WTC11 (cell line): ENCODE measurements at regions not wholly inside any gene's neighbourhood (a gene's known extent, or its start where the extent isn't known, plus 50 kb on each side); places are given as distances from the start of the nearest gene placed in this dataset.
"Not testable (repeated sequence)": the region's sequence is repeated elsewhere in the genome, so short reads cannot be mapped to it uniquely, and the experiment has no call there.

Source experiments
- ATAC-seq: fragments of 200-7000 bp; cut with Tn5 transposase; 2 replicates; pipeline ENCODE4 v1.10.0; 2021; ENCODE audit warnings: mild to moderate bottlenecking, moderate library complexity
- CTCF ChIA-PET: fragments of 300-600 bp; sonication (Branson Sonifier 250); formaldehyde crosslinking; loops from one replicate; lab custom pipeline; 2021; ENCODE audit warnings: antibody characterized with exemption; lab: Charles Lee
- POLR2A ChIA-PET: fragments of 350-600 bp; sonication (Branson Sonifier 250); formaldehyde crosslinking; loops from one replicate; lab custom pipeline; 2021; ENCODE audit warnings: antibody characterized with exemption; lab: Charles Lee
- DNase-seq: peaks from one replicate; pipeline ENCODE4 v3.0.0; 2021; ENCODE audit warnings: low spot score
- H3K27ac Mint-ChIP-seq: 2 replicates; pipeline ENCODE4 v1.8.0; 2021; ENCODE audit warnings: mixed read lengths
- H3K27me3 Mint-ChIP-seq: 2 replicates; pipeline ENCODE4 v1.8.0; 2021; ENCODE audit warnings: low read depth, mild to moderate bottlenecking, moderate library complexity, mixed read lengths
- H3K36me3 Mint-ChIP-seq: 2 replicates; pipeline ENCODE4 v1.8.0; 2021; ENCODE audit warnings: mixed read lengths
- H3K4me1 Mint-ChIP-seq: 2 replicates; pipeline ENCODE4 v1.8.0; 2022; ENCODE audit warnings: mixed read lengths
- H3K4me3 Mint-ChIP-seq: 2 replicates; pipeline ENCODE4 v1.8.0; 2021; ENCODE audit warnings: mild to moderate bottlenecking, moderate library complexity, mixed read lengths
- H3K9me3 Mint-ChIP-seq: 2 replicates; pipeline ENCODE4 v1.8.0; 2021; ENCODE audit warnings: mixed read lengths
- CREB1 ChIP-seq: sonication (generic); formaldehyde crosslinking; IDR thresholded peaks from 2 replicates; pipeline ENCODE4 v1.8.0; 2023; ENCODE audit warnings: mild to moderate bottlenecking, missing genetic modification reagents
- CREM ChIP-seq: sonication (generic); formaldehyde crosslinking; IDR thresholded peaks from 2 replicates; pipeline ENCODE4 v1.8.1; 2022; ENCODE audit warnings: mild to moderate bottlenecking, missing genetic modification reagents, moderate library complexity
- FOXP1 ChIP-seq: sonication (generic); formaldehyde crosslinking; IDR thresholded peaks from 2 replicates; pipeline ENCODE4 v1.8.0; 2022; ENCODE audit warnings: missing genetic modification reagents, mild to moderate bottlenecking, moderate library complexity, borderline replicate concordance
- JUN ChIP-seq: sonication (generic); formaldehyde crosslinking; IDR thresholded peaks from 2 replicates; pipeline ENCODE4 v1.8.0; 2023; ENCODE audit warnings: mild to moderate bottlenecking, missing genetic modification reagents
- MYBL2 ChIP-seq: sonication (generic); formaldehyde crosslinking; IDR thresholded peaks from 2 replicates; pipeline ENCODE4 v1.8.1; 2023; ENCODE audit warnings: mild to moderate bottlenecking, moderate library complexity, missing genetic modification reagents
- NFATC4 ChIP-seq: fragments of 250-450 bp; sonication (Bioruptor Pico); IDR thresholded peaks from 2 replicates; pipeline ENCODE4 v1.9.0; 2021; ENCODE audit warnings: mild to moderate bottlenecking
- NR1H2 ChIP-seq: sonication (generic); formaldehyde crosslinking; IDR thresholded peaks from 2 replicates; pipeline ENCODE4 v1.9.0; 2021; ENCODE audit warnings: mild to moderate bottlenecking, moderate library complexity, missing genetic modification reagents
- SMAD4 ChIP-seq: sonication (generic); formaldehyde crosslinking; IDR thresholded peaks from 2 replicates; pipeline ENCODE4 v1.8.0; 2022; ENCODE audit warnings: mild to moderate bottlenecking, missing genetic modification reagents
- TEAD1 ChIP-seq: sonication (generic); formaldehyde crosslinking; IDR thresholded peaks from 2 replicates; pipeline ENCODE4 v1.8.0; 2022; ENCODE audit warnings: mild to moderate bottlenecking, missing genetic modification reagents
- TP53 ChIP-seq: sonication (generic); formaldehyde crosslinking; IDR thresholded peaks from 2 replicates; pipeline ENCODE4 v1.8.1; 2023; ENCODE audit warnings: mild to moderate bottlenecking, missing genetic modification reagents
- ZNF138 ChIP-seq: sonication (generic); formaldehyde crosslinking; conservative IDR thresholded peaks from 2 replicates; pipeline ENCODE4 v1.8.1; 2022; ENCODE audit warnings: mild to moderate bottlenecking, moderate library complexity, missing genetic modification reagents
- ZNF416 ChIP-seq: fragments of 250-450 bp; sonication (Bioruptor Pico); IDR thresholded peaks from 2 replicates; pipeline ENCODE4 v1.9.0; 2021; ENCODE audit warnings: mild to moderate bottlenecking, inconsistent platforms
- ZNF423 ChIP-seq: fragments of 250-450 bp; sonication (Bioruptor Pico); IDR thresholded peaks from 2 replicates; pipeline ENCODE4 v2.1.2; 2022; ENCODE audit warnings: mild to moderate bottlenecking, moderate library complexity
- TF ChIP-seq, protein P1 (sequence below): sonication (generic); formaldehyde crosslinking; IDR thresholded peaks from 2 replicates; pipeline ENCODE4 v1.8.0; 2023; ENCODE audit warnings: missing genetic modification reagents, mild to moderate bottlenecking, borderline replicate concordance
- TF ChIP-seq, protein P2 (sequence below): sonication (generic); formaldehyde crosslinking; conservative IDR thresholded peaks from 2 replicates; pipeline ENCODE4 v1.8.1; 2023; ENCODE audit warnings: mild to moderate bottlenecking, low read depth, missing genetic modification reagents, moderate library complexity
- TF ChIP-seq, protein P3 (sequence below): sonication (generic); formaldehyde crosslinking; IDR thresholded peaks from 2 replicates; pipeline ENCODE4 v1.8.1; 2022; ENCODE audit warnings: low read depth, mild to moderate bottlenecking, moderate library complexity, missing genetic modification reagents, borderline replicate concordance
- TF ChIP-seq, protein P4 (sequence below): sonication (generic); formaldehyde crosslinking; IDR thresholded peaks from 2 replicates; pipeline ENCODE4 v1.8.1; 2023; ENCODE audit warnings: mild to moderate bottlenecking, missing genetic modification reagents, moderate library complexity
- TF ChIP-seq, protein P5 (sequence below): fragments of 200-600 bp; IDR thresholded peaks from 2 replicates; pipeline ENCODE4 v1.8.0; 2022; ENCODE audit warnings: antibody characterized with exemption
- TF ChIP-seq, protein P6 (sequence below): sonication (generic); formaldehyde crosslinking; IDR thresholded peaks from 2 replicates; pipeline ENCODE4 v1.8.1; 2023; ENCODE audit warnings: mild to moderate bottlenecking, missing genetic modification reagents, moderate library complexity

DNA sequence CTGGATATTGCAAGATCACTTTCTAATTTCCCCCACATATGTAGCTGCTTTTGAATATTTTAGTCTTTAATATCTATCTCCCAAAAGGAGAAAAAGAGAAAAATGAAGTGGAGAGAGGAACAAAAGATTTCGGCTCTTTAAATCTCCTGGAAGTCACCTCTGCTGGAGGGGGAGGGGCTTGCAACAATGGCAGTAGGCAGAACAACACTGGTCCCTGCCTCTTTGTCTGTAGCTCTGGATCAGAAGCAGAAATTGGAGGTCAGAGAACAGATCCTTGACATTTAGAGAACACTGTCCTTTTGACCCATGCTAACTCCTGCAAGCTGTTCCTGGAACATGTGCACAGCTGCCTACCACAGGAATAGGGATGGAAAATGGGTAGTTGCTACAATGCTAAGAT is 86.7 kb upstream of the GPR12 start:
- no peak overlapping the region for H3K4me3 Mint-ChIP-seq
- POLR2A ChIA-PET: no interaction called here
- no peak overlapping the region; the same call in none of the 2 replicates for H3K27ac Mint-ChIP-seq

DNA sequence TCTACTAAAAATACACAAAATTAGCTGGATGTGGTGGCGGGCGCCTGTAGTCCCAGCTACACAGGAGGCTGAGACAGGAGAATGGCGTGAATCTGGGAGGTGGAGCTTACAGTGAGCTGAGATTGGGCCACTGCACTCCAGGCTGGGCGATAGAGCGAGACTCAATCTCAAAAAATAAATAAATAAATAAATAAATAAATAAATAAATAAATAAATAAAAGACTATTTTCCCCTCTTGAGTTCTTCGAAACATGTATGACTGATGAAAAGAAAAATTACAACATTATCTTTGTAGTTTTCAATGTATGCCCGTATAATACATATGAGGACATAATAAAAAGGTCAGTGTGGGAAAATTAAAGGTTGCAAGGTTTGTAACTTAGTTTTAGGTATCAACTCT is 84.5 kb upstream of the GPR12 start:
- peaks cover 29% of the 10 kb centered on the region for H3K4me1 Mint-ChIP-seq
- DNase-seq, ATAC-seq, H3K9me3 Mint-ChIP-seq, H3K4me3 Mint-ChIP-seq, POLR2A ChIA-PET, H3K36me3 Mint-ChIP-seq, H3K27me3 Mint-ChIP-seq, H3K27ac Mint-ChIP-seq: not testable (repeated sequence)
- CTCF ChIA-PET: interaction anchor here (1.3 kb wide), 1 partner anchor 28 kb away, joined by 7 read pairs; no protein-coding TSS in a partner anchor

More for the DNA sequence above, 86.7 kb upstream of the GPR12 start:
- DNase-seq (peak; percentile 34), ATAC-seq (peak; percentile 77)
- CTCF ChIA-PET: interaction anchor here (1.9 to 2.3 kb wide), 2 partner anchors 26 to 149 kb away, joined by 7 to 12 read pairs; no protein-coding TSS in a partner anchor
- Mint-ChIP-seq H3K4me1 (peaks cover 34% of the 10 kb centered on the region), H3K27me3 (no peaks in the 10 kb centered on the region), H3K9me3 (peaks cover 10% of the 10 kb centered on the region), H3K36me3 (no peaks in the 10 kb centered on the region)
- TF ChIP-seq, protein P1, sequence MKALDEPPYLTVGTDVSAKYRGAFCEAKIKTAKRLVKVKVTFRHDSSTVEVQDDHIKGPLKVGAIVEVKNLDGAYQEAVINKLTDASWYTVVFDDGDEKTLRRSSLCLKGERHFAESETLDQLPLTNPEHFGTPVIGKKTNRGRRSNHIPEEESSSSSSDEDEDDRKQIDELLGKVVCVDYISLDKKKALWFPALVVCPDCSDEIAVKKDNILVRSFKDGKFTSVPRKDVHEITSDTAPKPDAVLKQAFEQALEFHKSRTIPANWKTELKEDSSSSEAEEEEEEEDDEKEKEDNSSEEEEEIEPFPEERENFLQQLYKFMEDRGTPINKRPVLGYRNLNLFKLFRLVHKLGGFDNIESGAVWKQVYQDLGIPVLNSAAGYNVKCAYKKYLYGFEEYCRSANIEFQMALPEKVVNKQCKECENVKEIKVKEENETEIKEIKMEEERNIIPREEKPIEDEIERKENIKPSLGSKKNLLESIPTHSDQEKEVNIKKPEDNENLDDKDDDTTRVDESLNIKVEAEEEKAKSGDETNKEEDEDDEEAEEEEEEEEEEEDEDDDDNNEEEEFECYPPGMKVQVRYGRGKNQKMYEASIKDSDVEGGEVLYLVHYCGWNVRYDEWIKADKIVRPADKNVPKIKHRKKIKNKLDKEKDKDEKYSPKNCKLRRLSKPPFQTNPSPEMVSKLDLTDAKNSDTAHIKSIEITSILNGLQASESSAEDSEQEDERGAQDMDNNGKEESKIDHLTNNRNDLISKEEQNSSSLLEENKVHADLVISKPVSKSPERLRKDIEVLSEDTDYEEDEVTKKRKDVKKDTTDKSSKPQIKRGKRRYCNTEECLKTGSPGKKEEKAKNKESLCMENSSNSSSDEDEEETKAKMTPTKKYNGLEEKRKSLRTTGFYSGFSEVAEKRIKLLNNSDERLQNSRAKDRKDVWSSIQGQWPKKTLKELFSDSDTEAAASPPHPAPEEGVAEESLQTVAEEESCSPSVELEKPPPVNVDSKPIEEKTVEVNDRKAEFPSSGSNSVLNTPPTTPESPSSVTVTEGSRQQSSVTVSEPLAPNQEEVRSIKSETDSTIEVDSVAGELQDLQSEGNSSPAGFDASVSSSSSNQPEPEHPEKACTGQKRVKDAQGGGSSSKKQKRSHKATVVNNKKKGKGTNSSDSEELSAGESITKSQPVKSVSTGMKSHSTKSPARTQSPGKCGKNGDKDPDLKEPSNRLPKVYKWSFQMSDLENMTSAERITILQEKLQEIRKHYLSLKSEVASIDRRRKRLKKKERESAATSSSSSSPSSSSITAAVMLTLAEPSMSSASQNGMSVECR: no peak
- TF ChIP-seq, protein P2, sequence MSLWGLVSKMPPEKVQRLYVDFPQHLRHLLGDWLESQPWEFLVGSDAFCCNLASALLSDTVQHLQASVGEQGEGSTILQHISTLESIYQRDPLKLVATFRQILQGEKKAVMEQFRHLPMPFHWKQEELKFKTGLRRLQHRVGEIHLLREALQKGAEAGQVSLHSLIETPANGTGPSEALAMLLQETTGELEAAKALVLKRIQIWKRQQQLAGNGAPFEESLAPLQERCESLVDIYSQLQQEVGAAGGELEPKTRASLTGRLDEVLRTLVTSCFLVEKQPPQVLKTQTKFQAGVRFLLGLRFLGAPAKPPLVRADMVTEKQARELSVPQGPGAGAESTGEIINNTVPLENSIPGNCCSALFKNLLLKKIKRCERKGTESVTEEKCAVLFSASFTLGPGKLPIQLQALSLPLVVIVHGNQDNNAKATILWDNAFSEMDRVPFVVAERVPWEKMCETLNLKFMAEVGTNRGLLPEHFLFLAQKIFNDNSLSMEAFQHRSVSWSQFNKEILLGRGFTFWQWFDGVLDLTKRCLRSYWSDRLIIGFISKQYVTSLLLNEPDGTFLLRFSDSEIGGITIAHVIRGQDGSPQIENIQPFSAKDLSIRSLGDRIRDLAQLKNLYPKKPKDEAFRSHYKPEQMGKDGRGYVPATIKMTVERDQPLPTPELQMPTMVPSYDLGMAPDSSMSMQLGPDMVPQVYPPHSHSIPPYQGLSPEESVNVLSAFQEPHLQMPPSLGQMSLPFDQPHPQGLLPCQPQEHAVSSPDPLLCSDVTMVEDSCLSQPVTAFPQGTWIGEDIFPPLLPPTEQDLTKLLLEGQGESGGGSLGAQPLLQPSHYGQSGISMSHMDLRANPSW: no peak
- TF ChIP-seq MYBL2: no peak
- TF ChIP-seq, protein P3, sequence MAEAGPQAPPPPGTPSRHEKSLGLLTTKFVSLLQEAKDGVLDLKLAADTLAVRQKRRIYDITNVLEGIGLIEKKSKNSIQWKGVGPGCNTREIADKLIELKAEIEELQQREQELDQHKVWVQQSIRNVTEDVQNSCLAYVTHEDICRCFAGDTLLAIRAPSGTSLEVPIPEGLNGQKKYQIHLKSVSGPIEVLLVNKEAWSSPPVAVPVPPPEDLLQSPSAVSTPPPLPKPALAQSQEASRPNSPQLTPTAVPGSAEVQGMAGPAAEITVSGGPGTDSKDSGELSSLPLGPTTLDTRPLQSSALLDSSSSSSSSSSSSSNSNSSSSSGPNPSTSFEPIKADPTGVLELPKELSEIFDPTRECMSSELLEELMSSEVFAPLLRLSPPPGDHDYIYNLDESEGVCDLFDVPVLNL (CRISPR knock-in tag): no peak
- TF ChIP-seq, protein P4, sequence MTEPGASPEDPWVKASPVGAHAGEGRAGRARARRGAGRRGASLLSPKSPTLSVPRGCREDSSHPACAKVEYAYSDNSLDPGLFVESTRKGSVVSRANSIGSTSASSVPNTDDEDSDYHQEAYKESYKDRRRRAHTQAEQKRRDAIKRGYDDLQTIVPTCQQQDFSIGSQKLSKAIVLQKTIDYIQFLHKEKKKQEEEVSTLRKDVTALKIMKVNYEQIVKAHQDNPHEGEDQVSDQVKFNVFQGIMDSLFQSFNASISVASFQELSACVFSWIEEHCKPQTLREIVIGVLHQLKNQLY: no peak
- no peak for TF ChIP-seq TP53 (CRISPR knock-in tag)
- no peak for TF ChIP-seq TEAD1
- no peak for TF ChIP-seq SMAD4 (CRISPR knock-in tag)
- no peak for TF ChIP-seq ZNF423
- no peak for TF ChIP-seq NR1H2 (CRISPR knock-in tag)
- TF ChIP-seq NFATC4 (CRISPR knock-in tag): no peak
- TF ChIP-seq, protein P5, sequence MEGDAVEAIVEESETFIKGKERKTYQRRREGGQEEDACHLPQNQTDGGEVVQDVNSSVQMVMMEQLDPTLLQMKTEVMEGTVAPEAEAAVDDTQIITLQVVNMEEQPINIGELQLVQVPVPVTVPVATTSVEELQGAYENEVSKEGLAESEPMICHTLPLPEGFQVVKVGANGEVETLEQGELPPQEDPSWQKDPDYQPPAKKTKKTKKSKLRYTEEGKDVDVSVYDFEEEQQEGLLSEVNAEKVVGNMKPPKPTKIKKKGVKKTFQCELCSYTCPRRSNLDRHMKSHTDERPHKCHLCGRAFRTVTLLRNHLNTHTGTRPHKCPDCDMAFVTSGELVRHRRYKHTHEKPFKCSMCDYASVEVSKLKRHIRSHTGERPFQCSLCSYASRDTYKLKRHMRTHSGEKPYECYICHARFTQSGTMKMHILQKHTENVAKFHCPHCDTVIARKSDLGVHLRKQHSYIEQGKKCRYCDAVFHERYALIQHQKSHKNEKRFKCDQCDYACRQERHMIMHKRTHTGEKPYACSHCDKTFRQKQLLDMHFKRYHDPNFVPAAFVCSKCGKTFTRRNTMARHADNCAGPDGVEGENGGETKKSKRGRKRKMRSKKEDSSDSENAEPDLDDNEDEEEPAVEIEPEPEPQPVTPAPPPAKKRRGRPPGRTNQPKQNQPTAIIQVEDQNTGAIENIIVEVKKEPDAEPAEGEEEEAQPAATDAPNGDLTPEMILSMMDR: no peak
- TF ChIP-seq, protein P6, sequence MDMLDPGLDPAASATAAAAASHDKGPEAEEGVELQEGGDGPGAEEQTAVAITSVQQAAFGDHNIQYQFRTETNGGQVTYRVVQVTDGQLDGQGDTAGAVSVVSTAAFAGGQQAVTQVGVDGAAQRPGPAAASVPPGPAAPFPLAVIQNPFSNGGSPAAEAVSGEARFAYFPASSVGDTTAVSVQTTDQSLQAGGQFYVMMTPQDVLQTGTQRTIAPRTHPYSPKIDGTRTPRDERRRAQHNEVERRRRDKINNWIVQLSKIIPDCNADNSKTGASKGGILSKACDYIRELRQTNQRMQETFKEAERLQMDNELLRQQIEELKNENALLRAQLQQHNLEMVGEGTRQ (CRISPR knock-in tag): no peak
- TF ChIP-seq CREB1 (CRISPR knock-in tag): no peak
- no peak for TF ChIP-seq CREM (CRISPR knock-in tag)
- TF ChIP-seq JUN (CRISPR knock-in tag): no peak
- TF ChIP-seq FOXP1 (CRISPR knock-in tag): no peak
- TF ChIP-seq ZNF416: no peak
- no peak for TF ChIP-seq ZNF138 (CRISPR knock-in tag)
